ENCODE measurements at regions not wholly inside any gene's neighbourhood (a gene's known extent, or its start where the extent isn't known, plus 50 kb on each side); places are given as distances from the start of the nearest gene placed in this dataset.

GRCh38 chr6:23339268-23339667 is 769.9 kb downstream of the HDGFL1 start:
- DNase-seq (ENCODE audit: low read depth), result no peak
- TF ChIP-seq CTCF (conservative IDR thresholded peaks at IDR 0.05; ENCODE audit: low read depth, low read length), result no peak
- no peak overlapping the region for H3K4me3 ChIP-seq (ENCODE audit: low read depth, low read length)

DNA sequence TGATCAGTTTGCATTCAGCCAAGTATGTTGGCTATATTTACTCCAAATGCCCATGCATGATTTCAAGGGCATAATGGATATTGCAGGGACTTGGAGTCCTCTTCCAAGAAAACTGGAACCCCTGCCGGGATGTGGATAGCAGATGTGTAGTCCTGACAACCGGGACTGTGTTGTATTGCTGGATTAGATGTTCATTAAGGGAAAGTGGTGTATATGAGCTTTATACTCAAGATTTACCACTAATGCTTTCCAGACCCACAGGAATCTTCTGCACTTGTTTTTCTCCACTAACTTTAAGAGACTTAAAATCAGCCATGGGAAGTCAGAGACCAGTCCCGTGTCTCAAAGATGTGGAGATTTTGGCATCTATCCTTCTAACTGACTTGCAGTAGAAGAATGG is 770.9 kb downstream of the HDGFL1 start:
- no peak for DNase-seq (ENCODE audit: low read depth)
- no peak overlapping the region for H3K4me3 ChIP-seq (ENCODE audit: low read depth, low read length)
- no peak for TF ChIP-seq CTCF (conservative IDR thresholded peaks at IDR 0.05; ENCODE audit: low read depth, low read length)

- TF ChIP-seq CTCF (conservative IDR thresholded peaks at IDR 0.05; ENCODE audit: low read depth, low read length), result no peak
- DNase-seq (ENCODE audit: low read depth), result no peak
- H3K4me3 ChIP-seq (ENCODE audit: low read depth, low read length), result no peak overlapping the region
Measured at GRCh38 chr6:23343610-23344306, 774.4 kb downstream of the HDGFL1 start.

- DNase-seq (ENCODE audit: low read depth), result no peak
- no peak overlapping the region for H3K4me3 ChIP-seq (ENCODE audit: low read depth, low read length)
- no peak for TF ChIP-seq CTCF (conservative IDR thresholded peaks at IDR 0.05; ENCODE audit: low read depth, low read length)
Measured at GRCh38 chr6:23348185-23348584, 777.8 kb upstream of the NRSN1 start.

DNA sequence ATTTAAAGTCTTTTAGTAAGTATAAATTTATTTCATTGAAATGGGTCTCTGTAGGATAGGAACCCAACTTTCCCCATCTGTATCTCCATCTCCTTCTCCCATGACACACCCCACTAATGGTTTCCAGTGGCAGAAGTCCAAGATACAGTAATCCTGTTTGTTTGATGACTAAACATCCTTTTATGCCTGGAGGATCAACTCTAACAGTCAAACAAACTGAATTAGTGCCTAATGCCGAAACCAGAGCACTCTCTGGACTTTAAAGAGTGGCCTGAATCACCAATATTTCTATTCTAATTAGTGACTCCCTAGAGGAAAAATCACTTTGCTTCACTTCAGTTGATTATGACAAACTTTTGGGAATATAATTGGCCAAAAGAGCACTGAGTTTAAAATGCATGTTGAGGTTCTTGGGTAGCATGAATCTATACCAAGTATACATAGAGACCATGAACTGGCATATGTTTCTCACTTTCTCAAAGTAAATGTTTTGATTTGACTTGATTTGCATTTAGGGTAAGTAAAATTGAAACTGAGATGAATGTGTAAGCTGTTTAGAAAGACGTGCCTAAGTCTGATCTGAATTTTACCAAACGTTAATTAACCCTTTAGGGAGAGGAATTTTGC is 776.4 kb upstream of the NRSN1 start:
- no peak overlapping the region for H3K4me3 ChIP-seq (ENCODE audit: low read depth, low read length)
- no peak for TF ChIP-seq CTCF (conservative IDR thresholded peaks at IDR 0.05; ENCODE audit: low read depth, low read length)
- DNase-seq (ENCODE audit: low read depth), result peak; percentile 81

DNA sequence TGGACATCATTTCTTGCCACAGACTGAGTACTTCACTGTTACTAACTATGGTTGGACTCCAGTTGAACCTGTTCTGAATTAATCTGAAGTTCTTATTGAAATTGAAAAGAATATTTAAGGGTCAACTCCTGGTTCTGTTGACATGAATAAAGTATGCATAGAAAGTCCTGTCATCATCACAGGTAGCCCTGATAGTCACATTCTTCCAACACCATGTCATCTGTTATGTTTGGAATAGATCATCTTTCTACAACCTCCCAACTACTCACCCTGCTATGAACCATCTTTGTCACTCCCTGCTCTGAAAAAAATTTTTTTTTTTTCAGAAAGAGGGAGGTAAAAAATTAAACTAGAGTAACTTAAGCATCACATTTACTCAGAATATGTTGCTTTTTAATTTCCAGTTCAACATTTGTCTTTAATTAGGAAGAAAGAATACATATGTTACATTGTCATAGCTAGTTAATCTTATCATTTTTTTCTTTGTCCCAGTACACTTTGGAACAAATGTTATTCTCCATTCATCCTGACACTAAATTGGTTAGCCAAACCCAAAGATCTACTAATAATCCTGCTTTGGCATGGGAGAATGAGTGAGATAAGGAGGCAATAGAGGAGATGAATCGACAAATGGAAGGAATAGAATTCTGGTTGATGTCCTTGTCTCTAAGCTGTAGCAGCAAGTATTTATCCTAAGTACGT is 775.1 kb upstream of the NRSN1 start:
- no peak for TF ChIP-seq CTCF (conservative IDR thresholded peaks at IDR 0.05; ENCODE audit: low read depth, low read length)
- H3K4me3 ChIP-seq (ENCODE audit: low read depth, low read length), result no peak overlapping the region
- no peak for DNase-seq (ENCODE audit: low read depth)
